ENCODE measurements at regions not wholly inside any gene's neighbourhood (a gene's known extent, or its start where the extent isn't known, plus 50 kb on each side); places are given as distances from the start of the nearest gene placed in this dataset.

DNA sequence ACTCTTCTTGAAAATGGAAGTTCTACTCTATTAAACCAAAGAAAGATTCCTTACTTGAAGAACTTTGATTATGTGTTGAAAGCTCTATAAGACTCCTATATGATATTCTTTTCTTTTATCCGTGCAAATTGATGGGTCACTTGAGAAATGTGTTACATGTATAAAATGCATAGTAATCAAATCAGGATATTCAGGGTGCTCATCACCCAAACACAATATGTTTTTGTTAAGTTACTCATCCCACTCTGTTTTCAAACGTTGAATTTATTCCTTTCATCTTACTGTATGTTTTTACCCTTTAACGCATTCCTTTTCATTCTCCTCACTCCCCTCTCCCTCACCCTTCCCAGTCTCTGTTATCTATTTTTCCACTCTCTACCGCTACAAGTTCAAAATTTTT lies 305.5 kb upstream of the KYNU start:
- Histone ChIP-seq H3K27me3 (ENCODE audit: control insufficient read depth, insufficient read depth, low read length) (no peaks in the 10 kb centered on the region), H3K79me2 (ENCODE audit: control insufficient read depth, insufficient read depth, low read length) (no peaks in the 10 kb centered on the region), H3K4me3 (replicated peaks in 1 of 4; ENCODE audit: control extremely low read depth in 1 of 4, insufficient read depth in 1 of 4, low read depth in 3 of 4, low read length in 4 of 4) (no peak overlapping the region), H3K27ac (ENCODE audit: insufficient read depth, low read length) (no peak overlapping the region), H3K36me3 (ENCODE audit: control insufficient read depth, insufficient read depth, low read length) (no peaks in the 10 kb centered on the region), H3K4me2 (ENCODE audit: extremely low read depth, insufficient read depth, low read length) (no peak overlapping the region), H3K4me1 (ENCODE audit: control insufficient read depth, extremely low read depth, insufficient read depth, low read length) (no peaks in the 10 kb centered on the region), H3K9ac (ENCODE audit: insufficient read depth, low read length) (no peak overlapping the region), H4K20me1 (ENCODE audit: control insufficient read depth, extremely low read depth, insufficient read depth, low read length) (no peaks in the 10 kb centered on the region), H3K9me3 (ENCODE audit: control insufficient read depth, insufficient read depth, low read depth, low read length) (no peaks in the 10 kb centered on the region), H2AFZ (ENCODE audit: low read length) (no peak overlapping the region)
- no peak for DNase-seq (ENCODE audit: low read depth in 2 of 2)
- TF ChIP-seq, protein P1, sequence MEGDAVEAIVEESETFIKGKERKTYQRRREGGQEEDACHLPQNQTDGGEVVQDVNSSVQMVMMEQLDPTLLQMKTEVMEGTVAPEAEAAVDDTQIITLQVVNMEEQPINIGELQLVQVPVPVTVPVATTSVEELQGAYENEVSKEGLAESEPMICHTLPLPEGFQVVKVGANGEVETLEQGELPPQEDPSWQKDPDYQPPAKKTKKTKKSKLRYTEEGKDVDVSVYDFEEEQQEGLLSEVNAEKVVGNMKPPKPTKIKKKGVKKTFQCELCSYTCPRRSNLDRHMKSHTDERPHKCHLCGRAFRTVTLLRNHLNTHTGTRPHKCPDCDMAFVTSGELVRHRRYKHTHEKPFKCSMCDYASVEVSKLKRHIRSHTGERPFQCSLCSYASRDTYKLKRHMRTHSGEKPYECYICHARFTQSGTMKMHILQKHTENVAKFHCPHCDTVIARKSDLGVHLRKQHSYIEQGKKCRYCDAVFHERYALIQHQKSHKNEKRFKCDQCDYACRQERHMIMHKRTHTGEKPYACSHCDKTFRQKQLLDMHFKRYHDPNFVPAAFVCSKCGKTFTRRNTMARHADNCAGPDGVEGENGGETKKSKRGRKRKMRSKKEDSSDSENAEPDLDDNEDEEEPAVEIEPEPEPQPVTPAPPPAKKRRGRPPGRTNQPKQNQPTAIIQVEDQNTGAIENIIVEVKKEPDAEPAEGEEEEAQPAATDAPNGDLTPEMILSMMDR (conservative IDR thresholded peaks at IDR 0.05 in 1 of 2, IDR thresholded peaks at IDR 0.05 in 1 of 2; ENCODE audit: low read depth in 1 of 2, low read length in 2 of 2): no peak
- no peak for TF ChIP-seq EZH2 (IDR thresholded peaks at IDR 0.05; ENCODE audit: low read length, missing control alignments)

DNA sequence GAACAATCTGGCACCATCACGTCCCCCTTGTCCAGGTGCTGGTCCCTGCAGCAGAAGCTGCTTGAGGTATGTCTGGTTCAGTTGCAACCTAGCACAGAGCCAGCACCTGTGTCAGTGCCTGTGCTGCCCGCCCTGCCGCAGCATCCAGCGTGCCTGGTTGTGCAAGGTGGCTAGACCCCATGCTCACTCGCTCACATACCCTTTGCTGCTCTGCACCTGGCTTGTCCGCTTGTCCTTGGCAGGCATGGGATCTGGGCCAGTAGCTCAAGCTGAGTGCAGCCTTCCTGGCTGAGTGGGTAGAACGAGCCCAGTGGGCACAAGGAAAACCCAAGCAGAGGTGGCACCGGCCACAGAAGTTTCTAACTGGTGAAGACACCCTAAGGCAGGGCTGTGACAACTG lies 314.6 kb upstream of the KYNU start:
- H3K9ac ChIP-seq (ENCODE audit: insufficient read depth, low read length): no peak overlapping the region
- no peaks in the 10 kb centered on the region for H3K79me2 ChIP-seq (ENCODE audit: control insufficient read depth, insufficient read depth, low read length)
- no peak overlapping the region for H3K4me2 ChIP-seq (ENCODE audit: extremely low read depth, insufficient read depth, low read length)
- H3K4me3 ChIP-seq (replicated peaks in 1 of 4; ENCODE audit: control extremely low read depth in 1 of 4, insufficient read depth in 1 of 4, low read depth in 3 of 4, low read length in 4 of 4): no peak overlapping the region
- H2AFZ ChIP-seq (ENCODE audit: low read length): no peak overlapping the region
- no peak for DNase-seq (ENCODE audit: low read depth in 2 of 2)
- H3K9me3 ChIP-seq (ENCODE audit: control insufficient read depth, insufficient read depth, low read depth, low read length): no peaks in the 10 kb centered on the region
- H3K27me3 ChIP-seq (ENCODE audit: control insufficient read depth, insufficient read depth, low read length): no peaks in the 10 kb centered on the region
- no peak overlapping the region for H3K27ac ChIP-seq (ENCODE audit: insufficient read depth, low read length)
- no peak for TF ChIP-seq EZH2 (IDR thresholded peaks at IDR 0.05; ENCODE audit: low read length, missing control alignments)
- TF ChIP-seq, protein P1 (conservative IDR thresholded peaks at IDR 0.05 in 1 of 2, IDR thresholded peaks at IDR 0.05 in 1 of 2; ENCODE audit: low read depth in 1 of 2, low read length in 2 of 2): no peak
- no peaks in the 10 kb centered on the region for H4K20me1 ChIP-seq (ENCODE audit: control insufficient read depth, extremely low read depth, insufficient read depth, low read length)
- H3K4me1 ChIP-seq (ENCODE audit: control insufficient read depth, extremely low read depth, insufficient read depth, low read length): no peaks in the 10 kb centered on the region
- H3K36me3 ChIP-seq (ENCODE audit: control insufficient read depth, insufficient read depth, low read length): no peaks in the 10 kb centered on the region

DNA sequence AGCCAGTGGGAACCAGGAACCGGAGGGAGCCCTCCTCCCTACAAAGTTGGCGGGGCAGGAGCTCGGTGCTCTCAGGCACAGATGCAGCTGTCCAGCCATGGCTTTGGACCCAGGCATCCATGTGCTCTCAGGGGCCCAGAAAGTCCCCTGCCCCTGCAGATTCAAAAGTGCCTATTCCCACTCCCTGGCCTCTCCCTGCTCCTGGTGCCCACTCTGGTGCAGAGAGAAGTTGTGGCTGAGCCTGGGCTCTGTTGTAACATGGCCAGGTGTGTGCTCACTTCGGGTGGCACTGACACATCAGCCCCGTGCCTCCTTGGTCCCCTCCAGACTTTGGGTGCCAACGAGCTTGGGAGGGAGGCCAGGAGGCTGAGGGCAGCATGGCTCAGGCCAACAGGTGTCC lies 315.8 kb upstream of the KYNU start:
- H3K27ac ChIP-seq (ENCODE audit: insufficient read depth, low read length): no peak overlapping the region
- no peak overlapping the region for H3K9ac ChIP-seq (ENCODE audit: insufficient read depth, low read length)
- H3K4me2 ChIP-seq (ENCODE audit: extremely low read depth, insufficient read depth, low read length): no peak overlapping the region
- no peaks in the 10 kb centered on the region for H3K9me3 ChIP-seq (ENCODE audit: control insufficient read depth, insufficient read depth, low read depth, low read length)
- TF ChIP-seq, protein P1 (conservative IDR thresholded peaks at IDR 0.05 in 1 of 2, IDR thresholded peaks at IDR 0.05 in 1 of 2; ENCODE audit: low read depth in 1 of 2, low read length in 2 of 2): no peak
- no peak for TF ChIP-seq EZH2 (IDR thresholded peaks at IDR 0.05; ENCODE audit: low read length, missing control alignments)
- no peak overlapping the region for H2AFZ ChIP-seq (ENCODE audit: low read length)
- no peaks in the 10 kb centered on the region for H3K27me3 ChIP-seq (ENCODE audit: control insufficient read depth, insufficient read depth, low read length)
- H3K4me1 ChIP-seq (ENCODE audit: control insufficient read depth, extremely low read depth, insufficient read depth, low read length): no peaks in the 10 kb centered on the region
- no peaks in the 10 kb centered on the region for H3K36me3 ChIP-seq (ENCODE audit: control insufficient read depth, insufficient read depth, low read length)
- H3K79me2 ChIP-seq (ENCODE audit: control insufficient read depth, insufficient read depth, low read length): no peaks in the 10 kb centered on the region
- H3K4me3 ChIP-seq (replicated peaks in 1 of 4; ENCODE audit: control extremely low read depth in 1 of 4, insufficient read depth in 1 of 4, low read depth in 3 of 4, low read length in 4 of 4): no peak overlapping the region
- DNase-seq (ENCODE audit: low read depth in 2 of 2): no peak
- no peaks in the 10 kb centered on the region for H4K20me1 ChIP-seq (ENCODE audit: control insufficient read depth, extremely low read depth, insufficient read depth, low read length)
